GM19463 (cell line): ENCODE measurements at regions not wholly inside any gene's neighbourhood (a gene's known extent, or its start where the extent isn't known, plus 50 kb on each side); places are given as distances from the start of the nearest gene placed in this dataset.

Experiments
- ATAC-seq: cut with Tn5 transposase; IDR thresholded peaks from one replicate; pipeline ENCODE4 v1.9.1; 2021; ENCODE audit warnings: mild to moderate bottlenecking, moderate library complexity; ENCODE audit not compliant: unreplicated experiment

DNA sequence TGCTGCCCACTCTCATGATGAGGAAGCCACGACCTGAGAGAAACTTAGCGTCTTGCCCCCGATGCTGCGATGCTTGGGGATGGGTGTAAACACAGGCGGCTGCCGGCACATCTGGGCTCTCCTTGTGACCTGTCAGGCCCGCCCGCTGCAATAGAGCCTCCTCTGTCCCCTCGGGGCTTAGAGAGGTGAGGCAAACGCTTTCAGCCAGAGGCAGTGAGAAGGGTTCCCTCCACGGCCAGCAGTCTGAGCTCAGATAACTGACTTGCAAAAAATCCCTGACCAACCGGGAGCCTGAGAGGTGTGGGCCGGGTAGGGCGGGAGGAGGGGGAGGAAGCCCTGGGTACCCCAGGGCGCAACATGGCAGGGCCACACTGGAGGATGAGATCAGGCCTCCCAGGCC is 260.6 kb downstream of the C16orf95 start:
- no peak for ATAC-seq

DNA sequence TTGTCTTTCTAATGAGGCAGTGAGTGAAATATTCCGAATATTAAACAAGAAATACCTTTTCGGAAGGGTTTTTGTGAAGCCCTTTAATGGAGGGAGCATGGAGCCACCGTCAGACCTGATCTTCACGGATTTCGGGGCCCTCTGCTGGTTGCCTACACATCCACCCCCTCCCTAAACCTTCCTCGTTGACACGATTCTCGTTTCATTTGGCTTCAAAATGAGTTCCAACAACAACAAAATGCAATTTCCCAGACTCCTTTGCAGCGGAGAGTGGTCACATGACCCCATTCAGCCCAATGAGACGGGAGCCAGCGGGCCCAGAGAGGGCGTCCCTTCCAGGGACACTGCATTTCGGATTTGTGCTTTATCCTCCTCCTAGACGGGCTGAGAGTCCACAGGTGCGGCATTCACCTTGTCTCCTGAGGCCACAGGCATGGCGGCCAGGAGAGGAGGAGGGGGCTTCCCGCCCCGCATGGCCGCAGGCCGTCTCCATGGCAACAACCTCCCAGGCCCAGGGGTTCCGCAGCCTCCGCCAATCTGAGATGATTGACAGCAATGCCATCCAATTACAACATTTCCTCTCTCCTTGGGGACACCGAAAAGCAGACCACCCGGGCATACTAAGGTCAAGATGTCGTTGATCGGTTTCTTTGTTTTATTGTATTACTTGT is 259.8 kb downstream of the C16orf95 start:
- no peak for ATAC-seq

DNA sequence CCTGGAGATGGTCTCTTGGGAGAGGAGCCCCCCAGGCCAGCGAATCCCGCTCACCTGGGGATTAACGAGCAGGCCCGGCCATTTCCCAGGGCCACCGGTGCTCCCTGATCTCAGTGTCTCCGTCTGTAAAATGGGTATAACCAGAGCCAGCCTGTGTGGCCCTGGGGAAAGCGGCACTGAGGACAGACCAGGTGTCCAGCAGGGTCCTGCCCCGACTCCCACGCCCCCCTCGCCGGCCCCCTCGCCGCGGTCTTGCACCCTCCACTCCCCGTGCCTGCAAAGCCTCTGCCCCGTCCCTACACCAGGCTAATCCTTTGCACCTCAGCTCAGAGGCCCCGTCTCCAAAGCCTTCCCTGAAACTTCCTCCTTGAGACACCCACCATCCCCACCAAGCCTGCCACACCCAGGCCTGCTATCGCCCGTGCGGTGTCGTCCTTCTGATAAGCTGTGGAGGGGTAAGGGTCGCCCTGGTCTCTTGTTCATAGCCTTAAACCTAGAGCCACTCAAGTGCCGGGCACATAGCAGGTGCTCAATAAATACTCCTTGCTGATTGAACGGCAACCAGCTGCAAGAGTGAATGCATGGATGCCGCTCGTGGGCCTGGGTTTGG is 259.1 kb downstream of the C16orf95 start:
- ATAC-seq = no peak

GRCh38 chr16:87058728-87059250 is 258.4 kb downstream of the C16orf95 start:
- ATAC-seq = no peak

- ATAC-seq = no peak
These were observed 256.9 kb downstream of the C16orf95 start for GRCh38 chr16:87060034-87060986.

DNA sequence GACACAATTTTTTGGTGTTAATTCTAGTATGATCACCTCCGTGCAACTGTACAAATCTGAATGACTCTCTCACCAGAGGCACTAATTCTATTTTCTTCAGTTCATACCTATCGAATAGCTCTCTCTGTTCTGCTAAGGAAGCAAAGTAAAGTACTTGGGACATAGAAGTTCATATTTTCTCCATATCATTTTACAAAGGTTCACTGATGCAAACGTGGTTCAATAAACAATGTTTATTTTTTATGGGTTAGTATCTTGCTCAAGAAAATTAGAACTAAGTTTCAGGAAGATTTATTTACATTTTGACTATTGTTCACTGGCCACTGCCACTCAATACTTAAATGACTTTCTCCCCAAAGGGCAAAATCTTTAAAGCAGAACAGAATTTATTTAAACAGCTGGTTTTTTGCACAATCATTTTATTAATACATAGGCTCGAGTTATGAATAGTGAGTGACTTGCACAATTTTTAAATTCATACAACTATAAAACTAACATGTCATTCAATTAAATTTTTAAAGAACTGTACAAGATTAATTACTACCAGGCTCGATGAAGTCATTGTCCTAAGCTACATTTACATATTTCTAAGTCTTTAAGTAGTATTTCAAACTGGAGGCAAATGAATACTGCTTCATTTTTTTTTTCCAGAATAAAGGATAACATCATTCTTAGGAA is 255.8 kb downstream of the C16orf95 start:
- no peak for ATAC-seq

DNA sequence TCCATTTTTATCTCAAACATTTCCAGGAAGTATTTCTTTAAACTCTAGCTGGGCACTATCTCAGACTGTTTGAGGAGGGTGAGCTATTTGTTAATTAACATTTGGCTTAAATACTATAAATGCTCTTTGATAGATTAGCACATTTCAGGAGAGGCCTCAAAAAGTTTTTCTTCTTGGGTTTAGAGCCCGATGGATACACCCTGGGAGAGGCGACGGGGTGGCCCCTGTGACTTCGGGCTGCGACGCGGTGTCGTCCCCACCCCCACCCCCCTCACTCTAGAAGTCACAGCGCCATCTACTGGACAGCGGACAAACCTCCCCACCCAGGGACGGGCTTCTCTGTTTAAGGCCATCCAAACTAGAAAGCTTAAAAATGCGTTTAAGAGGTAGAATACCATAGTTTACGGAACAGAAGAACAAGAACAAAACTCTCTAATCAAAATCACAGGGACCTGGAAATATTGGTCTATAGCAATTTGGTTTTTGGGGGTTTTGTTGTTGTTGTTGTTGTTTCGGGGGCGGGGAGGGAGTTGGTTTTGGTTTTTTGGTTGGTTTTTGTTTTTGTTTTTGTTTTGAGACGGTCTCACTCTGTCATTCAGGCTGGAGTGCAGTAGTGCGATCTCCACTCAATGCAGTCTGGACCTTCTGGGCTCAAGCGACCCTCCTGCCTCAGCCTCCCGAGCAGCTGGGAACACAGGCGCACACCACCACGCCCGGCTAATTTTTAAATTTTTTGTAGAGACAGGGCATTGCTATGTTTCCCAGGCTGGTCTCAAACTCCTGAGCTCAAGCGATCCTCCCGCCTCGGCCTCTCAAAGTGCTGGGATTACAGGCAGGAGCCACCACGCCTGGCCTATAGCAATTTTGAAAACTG is 254.4 kb downstream of the C16orf95 start:
- ATAC-seq = no peak

- ATAC-seq = no peak
These were observed 253.6 kb downstream of the C16orf95 start for GRCh38 chr16:87063543-87063942.

DNA sequence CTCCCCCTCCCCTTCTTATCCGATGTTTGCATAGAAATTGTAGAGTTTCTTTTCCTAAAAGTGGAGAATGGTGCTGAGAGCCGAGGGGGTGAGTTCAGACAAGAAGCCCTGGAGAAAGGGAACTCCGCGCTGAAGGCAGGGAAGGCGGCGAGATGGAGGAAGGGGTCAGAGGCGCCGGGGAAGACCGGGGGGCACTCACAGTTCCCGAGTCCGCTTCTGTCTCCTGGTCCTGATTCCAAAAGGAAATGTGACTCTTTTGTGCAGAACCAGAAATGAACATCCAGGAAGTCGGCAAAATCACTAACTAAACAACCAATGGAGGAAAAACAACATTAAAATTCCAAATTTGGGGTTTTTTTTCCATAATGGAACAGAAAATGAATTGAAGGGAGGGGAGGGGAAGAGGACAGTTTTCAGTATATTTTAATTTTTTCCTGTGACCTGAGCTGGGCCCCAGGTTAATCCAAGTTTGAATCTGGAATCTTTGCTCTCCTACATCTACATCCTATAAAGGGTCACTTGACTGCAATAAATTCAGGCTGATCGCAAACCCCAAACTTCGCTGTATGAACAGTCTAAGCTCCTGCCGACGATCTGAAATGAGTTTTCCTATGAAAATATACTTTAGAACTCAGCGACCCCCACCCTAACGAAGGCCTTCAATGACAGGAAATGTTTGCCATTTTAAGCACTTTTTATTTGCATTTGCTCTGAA is 252.3 kb downstream of the C16orf95 start:
- ATAC-seq = no peak

DNA sequence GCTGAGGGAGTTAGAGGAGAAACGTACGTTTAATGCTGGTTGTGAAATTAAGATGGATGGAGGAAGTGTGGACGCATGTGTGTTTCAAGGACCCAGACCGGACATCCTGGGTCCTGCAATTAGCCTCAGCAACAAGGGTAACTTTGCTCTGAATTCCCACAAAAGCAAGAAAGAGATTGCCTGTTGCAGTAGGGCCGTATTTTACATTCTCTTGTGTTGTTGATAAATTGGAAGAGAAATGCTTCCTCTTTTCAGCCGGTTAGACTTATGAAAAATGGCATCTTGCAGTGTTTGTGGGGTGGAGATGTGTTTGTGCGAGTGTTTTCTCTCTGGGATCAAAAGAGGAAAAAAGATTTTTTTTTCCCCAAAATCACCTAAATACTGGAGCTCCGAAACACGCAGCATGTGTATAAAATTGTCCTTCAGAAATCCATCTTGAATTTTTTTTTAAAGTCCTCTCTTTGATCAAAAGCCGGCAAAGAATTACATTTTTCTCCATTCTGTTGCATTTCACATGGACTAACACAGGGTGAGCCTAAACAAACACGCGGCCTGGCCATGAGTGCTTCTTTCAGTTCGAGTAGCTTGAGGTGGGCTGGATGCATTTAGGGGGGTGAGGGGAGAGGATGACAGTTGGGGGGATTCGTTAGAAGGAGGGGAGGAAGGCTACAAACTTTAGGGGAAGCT is 251.6 kb downstream of the C16orf95 start:
- no peak for ATAC-seq

DNA sequence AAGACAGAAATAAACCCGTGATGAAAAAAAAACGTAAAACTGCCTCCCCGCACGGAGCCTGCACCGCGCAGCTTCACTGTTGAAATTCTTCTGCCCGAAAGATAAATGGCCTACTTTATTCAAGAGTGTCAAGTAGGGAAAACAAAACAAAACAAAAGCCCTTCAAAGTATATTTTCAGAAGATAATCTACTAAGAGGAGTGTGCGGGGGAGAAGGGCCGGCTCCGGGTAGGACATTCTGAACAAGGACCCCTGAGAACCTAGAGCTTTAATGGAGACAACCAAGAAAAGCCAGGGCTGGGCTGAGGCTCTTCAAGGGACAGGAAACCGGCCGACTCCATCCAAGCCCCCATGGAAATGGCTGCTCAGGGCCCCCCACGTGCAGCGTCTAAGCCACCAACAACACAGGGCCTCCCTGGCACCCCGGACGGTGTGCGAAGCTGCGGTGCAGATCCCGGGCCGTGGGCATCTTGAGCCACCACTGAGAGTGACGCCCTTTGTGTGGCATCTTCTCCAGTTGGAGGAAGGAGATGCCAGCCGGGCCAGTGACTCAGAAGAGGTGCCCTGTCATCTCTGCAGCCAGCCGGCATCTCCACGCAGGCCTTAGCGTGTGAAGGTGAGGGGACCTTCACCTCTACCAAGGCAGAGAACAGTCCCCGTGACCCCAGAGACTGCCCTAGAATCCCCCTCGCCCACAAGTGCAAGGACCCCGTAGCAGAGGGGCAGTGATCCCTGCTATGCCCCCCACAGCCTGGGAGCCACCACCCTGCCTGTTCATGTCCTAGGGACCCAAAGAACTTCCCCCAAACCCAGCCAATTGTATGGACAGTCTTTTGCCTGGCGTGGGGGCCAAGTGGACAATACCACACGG is 250.8 kb downstream of the C16orf95 start:
- no peak for ATAC-seq

DNA sequence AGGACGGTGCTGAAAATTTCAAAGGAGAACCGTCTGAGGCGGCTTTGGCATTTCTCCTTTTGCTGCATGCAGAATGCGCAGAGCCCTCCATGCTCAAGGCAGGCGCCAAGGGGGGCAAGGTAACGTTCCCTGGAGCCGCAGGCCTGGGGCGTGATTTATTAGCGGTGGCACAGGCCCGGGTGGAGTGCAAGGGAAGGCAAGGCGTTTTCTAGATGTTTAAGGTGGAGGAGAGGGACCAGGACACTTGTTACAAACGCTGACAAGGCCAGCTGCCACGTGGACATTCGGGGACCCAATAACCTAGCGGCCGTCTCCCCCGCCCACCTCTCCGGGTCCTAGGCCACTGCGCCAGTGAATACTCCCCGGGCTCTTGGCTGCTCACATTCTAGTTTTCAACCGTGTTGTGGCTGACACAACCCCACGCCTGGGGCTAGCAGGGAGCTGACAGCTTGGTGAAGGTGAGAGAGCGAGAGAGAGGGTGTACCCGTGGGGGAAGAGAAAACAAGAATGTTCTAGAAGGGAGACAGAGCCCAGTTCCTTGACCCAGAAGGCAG is 250.1 kb downstream of the C16orf95 start:
- no peak for ATAC-seq

DNA sequence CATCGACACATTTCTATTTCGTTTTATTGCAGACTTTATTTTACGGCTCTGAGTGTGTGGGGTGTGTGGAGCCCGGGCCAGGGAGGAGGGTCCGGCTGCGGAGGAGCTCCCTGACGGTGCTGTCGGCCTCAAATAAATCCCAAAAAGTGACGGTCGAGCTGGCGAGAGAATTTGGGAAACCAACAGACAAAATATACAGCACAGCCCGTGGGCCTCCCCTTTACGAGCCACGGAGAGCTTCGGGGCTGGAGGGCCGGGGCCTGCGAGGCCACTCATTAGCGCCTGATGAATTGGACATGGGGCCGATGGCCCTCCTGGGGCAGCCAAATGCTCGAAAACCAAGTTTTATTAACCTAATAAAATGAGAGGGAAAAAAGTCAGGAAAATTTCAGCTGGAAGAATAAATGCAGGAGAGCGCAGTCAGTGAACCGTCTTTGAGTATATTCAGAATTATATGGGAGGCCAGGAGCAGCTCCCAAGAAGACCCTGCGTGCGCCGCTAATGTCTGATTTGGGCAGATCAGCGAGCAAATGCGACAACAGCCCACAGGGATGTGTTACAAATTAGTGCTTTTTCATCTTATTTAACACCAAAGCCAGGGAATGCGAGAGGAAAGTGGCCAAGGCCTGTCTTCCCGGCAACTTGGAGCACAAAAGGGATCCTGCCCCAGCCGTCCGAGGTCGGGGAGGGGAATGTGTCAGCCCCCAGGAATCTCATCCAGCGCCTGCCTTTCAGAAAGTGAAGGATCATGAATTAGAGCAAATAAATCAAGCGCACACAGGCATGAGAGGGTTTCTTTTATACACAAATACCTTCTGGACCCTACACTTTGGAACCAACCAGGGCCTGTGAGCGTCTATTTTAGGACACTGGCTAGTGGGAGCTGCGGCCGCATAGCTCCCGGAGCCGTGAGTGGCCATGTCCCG is 249.1 kb downstream of the C16orf95 start:
- no peak for ATAC-seq

DNA sequence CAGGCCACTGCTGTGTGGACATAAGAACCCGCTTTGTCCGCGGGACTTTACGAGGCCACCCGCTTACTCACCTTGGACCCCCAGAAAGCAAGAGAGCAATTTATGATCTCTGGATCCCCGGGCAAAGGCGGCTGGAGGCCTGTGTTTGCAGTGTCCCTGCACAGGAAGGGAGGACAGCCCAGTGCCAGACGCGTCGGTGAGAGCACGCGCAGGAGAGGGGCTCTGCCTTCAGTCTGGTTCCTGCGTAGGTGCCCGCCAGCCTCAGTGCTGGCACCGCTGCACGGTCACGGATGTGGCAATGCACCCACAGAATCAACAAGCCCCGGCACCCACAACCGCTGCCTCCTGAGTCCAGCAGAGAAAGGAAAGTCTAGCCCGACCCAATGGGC is 248.4 kb downstream of the C16orf95 start:
- no peak for ATAC-seq

DNA sequence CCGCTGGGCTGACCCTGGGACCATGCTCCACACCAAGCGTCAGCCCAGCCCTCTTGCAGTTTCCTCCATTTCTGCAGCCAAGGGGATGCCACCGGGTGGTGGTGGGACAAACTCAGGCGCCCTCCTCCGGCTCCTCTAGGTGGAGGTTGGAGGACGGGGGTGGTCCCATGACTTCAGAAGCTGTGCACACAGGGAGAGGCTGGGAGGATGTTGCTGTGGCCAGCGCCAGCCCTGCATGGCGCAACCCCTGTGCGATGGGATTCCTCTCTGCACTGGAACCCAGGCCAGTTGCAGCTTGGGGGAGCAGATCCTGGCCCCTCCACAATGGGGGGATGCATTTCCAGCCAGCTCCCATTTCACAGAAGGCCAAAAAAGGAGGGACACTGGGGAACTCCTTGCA is 246.5 kb downstream of the C16orf95 start:
- no peak for ATAC-seq

GRCh38 chr16:87072101-87072500 is 245.1 kb downstream of the C16orf95 start:
- ATAC-seq = no peak
